Activated T-cell treated with anti-CD3 and anti-CD28 coated beads, Interleukin-2, amount 50 U/mL, for 72 hours (primary cell): ENCODE measurements at regions not wholly inside any gene's neighbourhood (a gene's known extent, or its start where the extent isn't known, plus 50 kb on each side); places are given as distances from the start of the nearest gene placed in this dataset.

Experiments used
- ATAC-seq, 2 donors: fragments of 150-1000 bp; cut with Tn5 transposase; replicated peaks in 1 of 2; 2 replicates each; pipeline ENCODE4 v1.10.0; 2021; ENCODE audit warnings: moderate library complexity in 2 of 2, mild to moderate bottlenecking in 1 of 2
- DNase-seq, 2 donors: peaks; one replicate each; pipeline ENCODE4 v3.0.0; 2021 to 2022; ENCODE audit warnings: mixed read lengths in 1 of 2
- H3K27ac Mint-ChIP-seq: one replicate; pipeline ENCODE4 v1.8.0; 2022; ENCODE audit warnings: mild to moderate bottlenecking, moderate library complexity, mixed read lengths
- H3K27me3 Mint-ChIP-seq: one replicate; pipeline ENCODE4 v1.8.0; 2022; ENCODE audit warnings: low read depth, mixed read lengths
- H3K36me3 Mint-ChIP-seq, 2 donors: one replicate each; pipeline ENCODE4 v1.8.0; 2022; ENCODE audit warnings: mixed read lengths in 2 of 2, mild to moderate bottlenecking in 1 of 2; ENCODE audit not compliant: insufficient read depth in 2 of 2
- H3K4me1 Mint-ChIP-seq: one replicate; pipeline ENCODE4 v1.8.0; 2022; ENCODE audit warnings: low read depth, mixed read lengths
- H3K4me3 Mint-ChIP-seq, 2 donors: one replicate each; pipeline ENCODE4 v1.8.0; 2022; ENCODE audit warnings: mild to moderate bottlenecking in 2 of 2, mixed read lengths in 2 of 2, moderate library complexity in 2 of 2
- H3K9me3 Mint-ChIP-seq, 2 donors: one replicate each; pipeline ENCODE4 v1.8.0; 2022; ENCODE audit warnings: mixed read lengths in 2 of 2

- Mint-ChIP-seq H3K4me1 (no peaks in the 10 kb centered on the region), H3K9me3 (no peaks in the 10 kb centered on the region), H3K27ac (no peak overlapping the region), H3K36me3 (no peaks in the 10 kb centered on the region), H3K4me3 (no peak overlapping the region), H3K27me3 (peaks cover 17% of the 10 kb centered on the region)
- no peak for DNase-seq
- no peak for ATAC-seq
Measured at GRCh38 chr2:226273440-226273839, 526.2 kb downstream of the IRS1 start.

- H3K36me3 Mint-ChIP-seq, result no peaks in the 10 kb centered on the region
- H3K27ac Mint-ChIP-seq, result no peak overlapping the region
- no peaks in the 10 kb centered on the region for H3K9me3 Mint-ChIP-seq
- DNase-seq (no peak), ATAC-seq (no peak)
- H3K4me3 Mint-ChIP-seq, result no peak overlapping the region
- H3K4me1 Mint-ChIP-seq, result no peaks in the 10 kb centered on the region
- peaks cover 17% of the 10 kb centered on the region for H3K27me3 Mint-ChIP-seq
Measured at GRCh38 chr2:226272435-226272834, 527.2 kb downstream of the IRS1 start.

- ATAC-seq (no peak), DNase-seq (no peak)
- H3K36me3 Mint-ChIP-seq, result no peaks in the 10 kb centered on the region
- peaks cover 5% of the 10 kb centered on the region for H3K27me3 Mint-ChIP-seq
- H3K27ac Mint-ChIP-seq, result no peak overlapping the region
- H3K9me3 Mint-ChIP-seq, result no peaks in the 10 kb centered on the region
- H3K4me1 Mint-ChIP-seq, result no peaks in the 10 kb centered on the region
- no peak overlapping the region for H3K4me3 Mint-ChIP-seq
Measured at GRCh38 chr2:226270285-226271058, 529.1 kb downstream of the IRS1 start.

- Mint-ChIP-seq H3K36me3 (no peaks in the 10 kb centered on the region), H3K4me3 (no peak overlapping the region), H3K4me1 (no peaks in the 10 kb centered on the region), H3K27me3 (peaks cover 12% of the 10 kb centered on the region), H3K27ac (no peak overlapping the region), H3K9me3 (peaks cover under 1 to 1% of the 10 kb centered on the region in 2 donors)
- DNase-seq (no peak), ATAC-seq (no peak)
Measured at GRCh38 chr2:226267516-226268289, 531.9 kb downstream of the IRS1 start.

GRCh38 chr2:226256709-226257376 is 542.8 kb downstream of the IRS1 start:
- Mint-ChIP-seq H3K4me1 (no peaks in the 10 kb centered on the region), H3K36me3 (no peaks in the 10 kb centered on the region), H3K27me3 (peaks cover 19% of the 10 kb centered on the region), H3K9me3 (no peaks in the 10 kb centered on the region), H3K4me3 (no peak overlapping the region), H3K27ac (no peak overlapping the region)
- DNase-seq (no peak), ATAC-seq (no peak)

- H3K4me1 Mint-ChIP-seq, result no peaks in the 10 kb centered on the region
- DNase-seq (no peak), ATAC-seq (no peak)
- peaks cover 18% of the 10 kb centered on the region for H3K27me3 Mint-ChIP-seq
- H3K27ac Mint-ChIP-seq, result no peak overlapping the region
- H3K9me3 Mint-ChIP-seq, result no peaks in the 10 kb centered on the region
- no peaks in the 10 kb centered on the region for H3K36me3 Mint-ChIP-seq
- no peak overlapping the region for H3K4me3 Mint-ChIP-seq
Measured at GRCh38 chr2:226256237-226256636, 543.4 kb downstream of the IRS1 start.

- DNase-seq, result no peak
- Mint-ChIP-seq H3K27me3 (peaks cover 19% of the 10 kb centered on the region), H3K4me1 (no peaks in the 10 kb centered on the region), H3K9me3 (no peaks in the 10 kb centered on the region), H3K4me3 (no peak overlapping the region), H3K36me3 (no peaks in the 10 kb centered on the region), H3K27ac (no peak overlapping the region)
- ATAC-seq, result no peak
Measured at GRCh38 chr2:226251661-226252060, 548.0 kb downstream of the IRS1 start.

- H3K36me3 Mint-ChIP-seq, result peaks cover 0 to 2% of the 10 kb centered on the region in 2 donors
- H3K9me3 Mint-ChIP-seq, result peaks cover 1 to 2% of the 10 kb centered on the region in 2 donors
- ATAC-seq (no peak), DNase-seq (no peak)
- H3K4me1 Mint-ChIP-seq, result no peaks in the 10 kb centered on the region
- no peak overlapping the region for H3K4me3 Mint-ChIP-seq
- H3K27ac Mint-ChIP-seq, result no peak overlapping the region
- peaks cover 11% of the 10 kb centered on the region for H3K27me3 Mint-ChIP-seq
Measured at GRCh38 chr2:226247289-226248275, 552.0 kb downstream of the IRS1 start.

- ATAC-seq (no peak), DNase-seq (no peak)
- Mint-ChIP-seq H3K4me3 (no peak overlapping the region), H3K27me3 (no peaks in the 10 kb centered on the region), H3K9me3 (no peaks in the 10 kb centered on the region), H3K27ac (no peak overlapping the region), H3K36me3 (no peaks in the 10 kb centered on the region), H3K4me1 (no peaks in the 10 kb centered on the region)
Measured at GRCh38 chr2:226234187-226234586, 565.4 kb downstream of the IRS1 start.

- no peaks in the 10 kb centered on the region for H3K36me3 Mint-ChIP-seq
- DNase-seq, result no peak
- no peaks in the 10 kb centered on the region for H3K27me3 Mint-ChIP-seq
- no peak overlapping the region for H3K27ac Mint-ChIP-seq
- H3K9me3 Mint-ChIP-seq, result no peaks in the 10 kb centered on the region
- no peak for ATAC-seq
- H3K4me1 Mint-ChIP-seq, result no peaks in the 10 kb centered on the region
- no peak overlapping the region for H3K4me3 Mint-ChIP-seq
Measured at GRCh38 chr2:226233388-226233787, 566.2 kb downstream of the IRS1 start.

GRCh38 chr2:226228080-226228479 is 571.5 kb downstream of the IRS1 start:
- Mint-ChIP-seq H3K27ac (no peak overlapping the region), H3K4me3 (no peak overlapping the region), H3K27me3 (no peaks in the 10 kb centered on the region), H3K36me3 (no peaks in the 10 kb centered on the region), H3K4me1 (no peaks in the 10 kb centered on the region), H3K9me3 (no peaks in the 10 kb centered on the region)
- DNase-seq (no peak), ATAC-seq (no peak)

- Mint-ChIP-seq H3K27ac (no peak overlapping the region), H3K36me3 (no peaks in the 10 kb centered on the region), H3K4me3 (no peak overlapping the region), H3K4me1 (no peaks in the 10 kb centered on the region), H3K9me3 (no peaks in the 10 kb centered on the region), H3K27me3 (no peaks in the 10 kb centered on the region)
- ATAC-seq, result no peak
- no peak for DNase-seq
Measured at GRCh38 chr2:226227341-226227740, 572.3 kb downstream of the IRS1 start.
